ENCODE measurements at regions not wholly inside any gene's neighbourhood (a gene's known extent, or its start where the extent isn't known, plus 50 kb on each side); places are given as distances from the start of the nearest gene placed in this dataset.
A peak's percentile ranks its signal among the peaks of the same experiment; 100 is the strongest.
"Not testable (repeated sequence)": the region's sequence is repeated elsewhere in the genome, so short reads cannot be mapped to it uniquely, and the experiment has no call there.

- no peak for DNase-seq
Measured at GRCh38 chr5:21024966-21025365, 1037.0 kb upstream of the CDH18 start.

GRCh38 chr5:21013237-21013636, 1025.2 kb upstream of the CDH18 start:
- no peak for DNase-seq

- DNase-seq: no peak
Measured at GRCh38 chr5:21007781-21008180, 1019.8 kb upstream of the CDH18 start.

- not testable (repeated sequence) for DNase-seq
Measured at GRCh38 chr5:20988933-20989332, 1000.9 kb upstream of the CDH18 start.

GRCh38 chr5:20985754-20986153, 997.8 kb upstream of the CDH18 start:
- DNase-seq: no peak

GRCh38 chr5:20974426-20974825, 986.4 kb upstream of the CDH18 start:
- no peak for DNase-seq

- DNase-seq: peak; percentile 13 to 17
Measured at GRCh38 chr5:20972419-20972925, 984.5 kb upstream of the CDH18 start.

GRCh38 chr5:20959347-20959746, 971.3 kb upstream of the CDH18 start:
- DNase-seq: no peak

- DNase-seq: no peak
Measured at GRCh38 chr5:20958641-20959040, 970.6 kb upstream of the CDH18 start.

- no peak for DNase-seq
Measured at GRCh38 chr5:20956134-20956533, 968.1 kb upstream of the CDH18 start.

GRCh38 chr5:20949636-20950035, 961.6 kb upstream of the CDH18 start:
- DNase-seq: no peak

- DNase-seq: not testable (repeated sequence)
Measured at GRCh38 chr5:20943183-20943971, 955.4 kb upstream of the CDH18 start.

- not testable (repeated sequence) for DNase-seq
Measured at GRCh38 chr5:20942603-20943002, 954.6 kb upstream of the CDH18 start.

- DNase-seq: not testable (repeated sequence)
Measured at GRCh38 chr5:20940786-20941185, 952.8 kb upstream of the CDH18 start.

- not testable (repeated sequence) for DNase-seq
Measured at GRCh38 chr5:20890936-20891335, 902.9 kb upstream of the CDH18 start.

- DNase-seq: not testable (repeated sequence)
Measured at GRCh38 chr5:20875726-20876125, 887.7 kb upstream of the CDH18 start.

- DNase-seq: not testable (repeated sequence)
Measured at GRCh38 chr5:20865892-20866291, 877.9 kb upstream of the CDH18 start.

GRCh38 chr5:20833081-20833627, 845.2 kb upstream of the CDH18 start:
- peak in 1 of 2 donors; percentile 6 for DNase-seq

GRCh38 chr5:20832204-20833080, 844.4 kb upstream of the CDH18 start:
- no peak for DNase-seq

GRCh38 chr5:20825951-20826350, 838.0 kb upstream of the CDH18 start:
- DNase-seq: not testable (repeated sequence)

GRCh38 chr5:20797216-20797615, 809.2 kb upstream of the CDH18 start:
- not testable (repeated sequence) for DNase-seq

- DNase-seq: not testable (repeated sequence)
Measured at GRCh38 chr5:20784755-20785154, 796.8 kb upstream of the CDH18 start.

GRCh38 chr5:20783484-20783883, 795.5 kb upstream of the CDH18 start:
- not testable (repeated sequence) for DNase-seq
